Right hindlimb (tissue), 1 donor: ENCODE measurements at regions not wholly inside any gene's neighbourhood (a gene's known extent, or its start where the extent isn't known, plus 50 kb on each side); places are given as distances from the start of the nearest gene placed in this dataset.
"Not testable (repeated sequence)": the region's sequence is repeated elsewhere in the genome, so short reads cannot be mapped to it uniquely, and the experiment has no call there.

Source experiments
- DNase-seq: peaks from one replicate; pipeline ENCODE4 v3.0.0-alpha.2; 2018

DNA sequence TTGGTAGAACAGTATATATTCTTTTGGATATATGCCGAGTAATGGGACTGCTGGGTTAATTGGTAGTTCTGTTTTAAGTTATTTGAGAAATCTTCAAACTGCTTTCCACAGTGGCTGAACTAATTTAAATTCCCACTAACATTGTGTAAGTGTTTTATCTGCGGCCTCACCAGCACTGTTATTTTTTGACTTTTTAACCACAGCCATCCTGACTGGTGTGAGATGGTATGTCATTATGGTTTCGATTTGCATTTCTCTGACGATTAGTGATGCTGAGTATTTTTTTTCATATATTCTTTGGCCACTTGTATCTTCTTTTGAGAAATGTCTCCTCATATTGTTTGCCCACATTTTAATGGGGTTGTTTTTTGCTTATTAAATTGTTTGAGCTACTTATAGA lies 357.4 kb downstream of the C12orf50 start:
- no peak for DNase-seq

GRCh38 chr12:87670448-87670847 lies 358.8 kb downstream of the C12orf50 start:
- no peak for DNase-seq

GRCh38 chr12:87667378-87667777 lies 361.8 kb downstream of the C12orf50 start:
- DNase-seq: no peak

DNA sequence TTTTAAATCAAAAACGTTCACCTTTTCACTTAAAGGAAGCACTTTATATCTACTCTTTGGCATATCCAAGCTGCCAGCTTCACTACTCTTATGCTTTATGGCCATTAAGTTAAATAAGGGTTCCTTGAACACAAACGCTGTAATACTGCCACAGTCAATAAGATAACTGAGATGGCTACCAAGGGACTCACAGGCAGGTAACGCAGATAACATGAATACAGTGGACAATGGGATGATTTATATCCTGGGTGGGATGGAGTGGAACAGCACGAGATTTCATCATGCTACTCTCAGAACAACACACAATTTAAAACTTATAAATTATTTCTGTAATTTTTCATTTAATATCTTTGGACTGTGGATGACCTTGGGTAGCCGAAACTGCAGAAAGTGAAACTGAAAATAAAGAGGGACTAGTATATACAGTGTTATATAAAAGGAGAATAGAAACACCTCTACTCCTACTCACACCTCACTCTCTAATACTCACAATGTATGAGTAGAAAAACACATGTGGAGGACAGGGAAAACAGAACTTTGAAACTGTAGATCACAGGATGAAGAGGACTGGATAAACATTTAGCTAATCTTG lies 367.3 kb downstream of the C12orf50 start:
- no peak for DNase-seq

DNA sequence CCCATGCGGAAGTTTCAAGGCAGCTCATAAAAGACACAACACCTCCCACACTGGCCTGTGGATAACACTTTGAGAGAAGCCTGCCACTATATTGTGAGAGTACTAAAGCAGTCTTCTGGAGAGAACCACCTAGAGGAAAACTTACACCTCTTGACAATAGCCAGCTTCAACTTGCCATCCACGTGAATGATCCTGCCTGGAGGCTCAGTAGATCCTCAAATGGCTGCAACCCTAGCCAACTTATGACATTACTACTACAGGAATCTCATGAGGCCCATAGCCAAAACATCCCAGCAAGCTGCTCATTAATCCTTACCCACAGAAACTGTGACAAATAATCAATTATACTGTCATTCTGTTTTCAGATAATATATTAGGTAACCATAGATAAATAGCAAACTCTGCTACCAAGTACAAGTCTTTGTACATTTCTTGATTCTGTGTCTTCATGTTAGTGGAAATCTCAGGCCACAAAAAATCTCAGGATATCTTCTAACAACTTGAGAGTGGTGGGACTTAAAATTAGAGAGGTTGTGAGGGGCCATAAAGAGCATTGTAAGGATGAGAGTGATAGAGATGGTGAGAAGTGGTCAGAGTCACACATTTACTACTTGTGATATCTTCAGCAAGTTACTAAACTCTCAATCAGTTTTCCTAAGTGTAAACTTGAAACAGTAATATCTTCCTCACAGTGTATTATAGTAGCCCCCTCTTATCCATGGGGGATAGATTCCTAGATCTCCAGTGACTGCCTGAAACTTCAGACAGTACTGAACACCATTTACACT lies 368.0 kb downstream of the C12orf50 start:
- DNase-seq: no peak

GRCh38 chr12:87660291-87660690 lies 368.9 kb downstream of the C12orf50 start:
- no peak for DNase-seq

GRCh38 chr12:87656311-87656710 lies 372.9 kb downstream of the C12orf50 start:
- DNase-seq: no peak

GRCh38 chr12:87651670-87652425 lies 377.4 kb downstream of the C12orf50 start:
- DNase-seq: no peak

GRCh38 chr12:87642245-87642644 lies 387.0 kb downstream of the C12orf50 start:
- DNase-seq: no peak

GRCh38 chr12:87618199-87618598 lies 411.0 kb downstream of the C12orf50 start:
- no peak for DNase-seq

GRCh38 chr12:87612996-87613395 lies 416.2 kb downstream of the C12orf50 start:
- no peak for DNase-seq

GRCh38 chr12:87608321-87608720 lies 420.9 kb downstream of the C12orf50 start:
- DNase-seq: no peak

DNA sequence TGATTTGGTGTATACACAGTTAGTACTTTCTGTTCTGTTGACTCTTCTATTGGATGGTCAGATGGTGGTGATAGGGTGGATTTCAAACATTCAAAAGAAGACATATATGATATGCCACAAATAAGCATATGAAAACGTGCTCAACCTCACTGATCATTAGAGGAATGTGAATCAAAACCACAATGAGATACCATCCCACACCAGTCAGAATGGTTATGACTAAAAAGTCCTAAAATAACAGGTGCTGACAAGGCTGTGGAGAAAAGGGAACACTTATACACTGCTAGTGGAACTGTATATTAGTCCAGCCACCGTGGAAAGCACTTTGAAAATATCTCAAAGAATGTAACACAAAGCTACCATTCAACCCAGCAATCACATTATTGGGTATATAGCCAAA lies 425.5 kb downstream of the C12orf50 start:
- DNase-seq: no peak

- DNase-seq: no peak
Measured at GRCh38 chr12:87599459-87599858, 429.7 kb downstream of the C12orf50 start.

GRCh38 chr12:87597114-87597513 lies 432.1 kb downstream of the C12orf50 start:
- DNase-seq: no peak

GRCh38 chr12:87596636-87597035 lies 432.6 kb downstream of the C12orf50 start:
- no peak for DNase-seq

DNA sequence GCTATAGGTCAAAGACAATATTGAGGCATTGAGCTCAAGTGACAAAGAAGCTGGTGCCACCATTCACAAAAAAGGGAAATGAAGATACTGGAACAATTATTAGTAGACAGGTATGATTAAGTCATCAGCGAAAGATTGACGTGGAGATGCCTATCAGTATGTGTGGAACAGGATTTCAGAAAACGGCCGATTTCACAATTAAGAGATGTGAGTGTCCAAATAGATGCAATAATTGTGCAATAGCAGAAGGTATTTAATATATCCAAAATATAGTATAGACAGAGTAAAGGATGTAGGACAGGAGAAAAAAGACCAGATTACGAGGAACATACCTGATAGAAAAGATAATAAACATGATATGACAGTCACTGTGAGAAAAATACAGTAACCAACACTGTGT lies 433.1 kb downstream of the C12orf50 start:
- DNase-seq: no peak

DNA sequence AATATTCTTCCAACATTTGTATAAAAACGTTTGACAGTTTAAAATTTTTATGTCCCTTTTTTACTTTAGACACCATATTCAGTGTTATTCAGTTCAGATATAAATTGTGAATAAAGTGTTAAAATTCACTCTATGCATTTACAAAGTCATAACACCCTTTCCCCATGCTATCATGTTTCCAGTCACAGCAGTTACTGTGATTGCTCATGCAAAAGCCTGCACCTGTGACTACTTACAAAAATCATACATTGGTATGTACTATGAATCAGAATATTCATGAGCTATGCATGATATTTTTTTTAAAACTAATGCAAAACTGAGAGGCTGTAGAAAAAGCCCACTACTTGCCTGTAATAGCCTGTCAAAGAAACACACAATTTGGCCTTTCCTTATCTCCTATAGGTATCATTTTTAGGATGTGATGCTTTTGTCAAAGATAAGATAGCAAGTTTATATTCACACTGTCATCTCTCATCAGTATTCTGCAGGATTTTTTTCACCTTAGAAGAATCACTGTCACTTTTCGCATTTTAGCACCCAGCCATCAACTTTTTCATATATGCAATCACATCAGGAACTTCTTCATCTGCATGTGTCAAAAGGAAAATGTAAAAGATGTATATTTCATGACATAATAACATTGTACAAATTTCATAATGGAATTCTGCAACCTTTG lies 443.2 kb downstream of the C12orf50 start:
- DNase-seq: no peak

- not testable (repeated sequence) for DNase-seq
Measured at GRCh38 chr12:87579091-87579490, 450.1 kb downstream of the C12orf50 start.

DNA sequence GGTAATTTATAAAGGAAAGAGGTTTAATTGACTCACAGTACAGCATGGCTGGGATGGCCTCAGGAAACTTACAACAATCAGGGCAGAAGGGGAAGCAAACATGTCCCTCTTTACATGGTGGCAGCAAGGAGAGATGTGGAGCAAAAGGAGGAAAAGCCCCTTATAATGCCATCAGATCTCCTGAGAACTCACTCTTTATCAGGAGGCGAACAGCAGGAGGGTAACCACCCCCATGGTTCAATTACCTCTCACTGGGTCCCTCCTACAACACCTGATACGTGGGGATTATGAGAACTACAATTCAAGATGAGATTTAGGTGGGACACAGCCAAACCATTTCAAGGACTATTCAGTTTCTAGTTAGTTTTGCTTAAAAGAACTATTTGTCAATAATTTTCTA lies 453.3 kb downstream of the C12orf50 start:
- DNase-seq: no peak

- not testable (repeated sequence) for DNase-seq
Measured at GRCh38 chr12:87566918-87567317, 462.3 kb downstream of the C12orf50 start.

DNA sequence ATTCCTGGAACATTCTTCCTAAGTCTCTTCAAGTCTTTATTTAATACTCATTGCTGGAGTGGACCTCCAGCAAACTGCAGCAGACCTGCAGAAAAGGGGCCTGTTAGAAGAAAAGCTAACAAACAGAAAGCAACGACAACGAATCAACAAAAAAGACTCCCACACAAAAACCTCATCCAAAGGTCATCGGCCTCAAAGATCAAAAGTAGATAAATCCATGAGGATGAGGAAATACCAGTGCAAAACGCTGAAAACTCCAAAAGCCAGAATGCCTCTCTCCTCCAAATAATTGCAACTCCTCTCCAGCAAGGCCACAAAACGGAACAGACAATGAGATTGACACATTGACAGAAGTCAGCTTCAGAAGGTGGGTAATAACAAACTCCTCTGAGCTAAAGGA lies 472.2 kb downstream of the C12orf50 start:
- DNase-seq: no peak

- DNase-seq: not testable (repeated sequence)
Measured at GRCh38 chr12:87531213-87531612, 498.0 kb downstream of the C12orf50 start.
